ENCODE measurements at regions not wholly inside any gene's neighbourhood (a gene's known extent, or its start where the extent isn't known, plus 50 kb on each side); places are given as distances from the start of the nearest gene placed in this dataset.

- Histone ChIP-seq H3K36me3 (ENCODE audit: insufficient read depth, low read length) (no peaks in the 10 kb centered on the region), H3K9ac (ENCODE audit: low read depth, low read length) (no peak overlapping the region), H3K4me3 (ENCODE audit: low read depth in 1 of 2, low read length in 2 of 2) (no peak overlapping the region), H3K9me3 (ENCODE audit: insufficient read depth, low read length, severe bottlenecking) (no peaks in the 10 kb centered on the region), H4K20me1 (ENCODE audit: insufficient read depth, low read length) (no peaks in the 10 kb centered on the region), H3K27me3 (ENCODE audit: insufficient read depth, low read length, poor library complexity) (no peaks in the 10 kb centered on the region), H2AFZ (ENCODE audit: low read depth, low read length) (no peak overlapping the region), H3K79me2 (ENCODE audit: insufficient read depth, low read length) (no peaks in the 10 kb centered on the region), H3K4me2 (ENCODE audit: insufficient read depth, low read length) (no peak overlapping the region), H3K4me1 (ENCODE audit: insufficient read depth, low read length) (no peaks in the 10 kb centered on the region), H3K27ac (ENCODE audit: low read length) (no peak overlapping the region)
- no peak for ATAC-seq (ENCODE audit: insufficient read depth, low read depth)
- no peak for DNase-seq
- TF ChIP-seq CTCF (IDR thresholded peaks at IDR 0.05; ENCODE audit: borderline replicate concordance, extremely low read depth, low read length, poor library complexity, severe bottlenecking) = no peak
- TF ChIP-seq EZH2 (IDR thresholded peaks at IDR 0.05; ENCODE audit: borderline replicate concordance, low read depth, low read length, severe bottlenecking) = no peak
These were observed 273.8 kb upstream of the IRX4 start for GRCh38 chr5:2156358-2157059.

- Histone ChIP-seq H3K9ac (ENCODE audit: low read depth, low read length) (no peak overlapping the region), H2AFZ (ENCODE audit: low read depth, low read length) (no peak overlapping the region), H3K4me3 (ENCODE audit: low read depth in 1 of 2, low read length in 2 of 2) (no peak overlapping the region), H3K79me2 (ENCODE audit: insufficient read depth, low read length) (no peaks in the 10 kb centered on the region), H3K4me2 (ENCODE audit: insufficient read depth, low read length) (no peak overlapping the region), H3K27ac (ENCODE audit: low read length) (no peak overlapping the region), H3K4me1 (ENCODE audit: insufficient read depth, low read length) (no peaks in the 10 kb centered on the region), H4K20me1 (ENCODE audit: insufficient read depth, low read length) (no peaks in the 10 kb centered on the region), H3K36me3 (ENCODE audit: insufficient read depth, low read length) (no peaks in the 10 kb centered on the region), H3K27me3 (ENCODE audit: insufficient read depth, low read length, poor library complexity) (no peaks in the 10 kb centered on the region), H3K9me3 (ENCODE audit: insufficient read depth, low read length, severe bottlenecking) (no peaks in the 10 kb centered on the region)
- ATAC-seq (ENCODE audit: insufficient read depth, low read depth) (no peak), DNase-seq (no peak)
- TF ChIP-seq CTCF (IDR thresholded peaks at IDR 0.05; ENCODE audit: borderline replicate concordance, extremely low read depth, low read length, poor library complexity, severe bottlenecking) (no peak), EZH2 (IDR thresholded peaks at IDR 0.05; ENCODE audit: borderline replicate concordance, low read depth, low read length, severe bottlenecking) (no peak)
These were observed 272.8 kb upstream of the IRX4 start for GRCh38 chr5:2155556-2155955.

- H3K9ac ChIP-seq (ENCODE audit: low read depth, low read length) = no peak overlapping the region
- no peaks in the 10 kb centered on the region for H3K27me3 ChIP-seq (ENCODE audit: insufficient read depth, low read length, poor library complexity)
- DNase-seq = no peak
These were observed 271.1 kb upstream of the IRX4 start for GRCh38 chr5:2153802-2154201.

More at GRCh38 chr5:2153802-2154201, 271.1 kb upstream of the IRX4 start:
- H3K9me3 ChIP-seq (ENCODE audit: insufficient read depth, low read length, severe bottlenecking) = no peaks in the 10 kb centered on the region
- no peaks in the 10 kb centered on the region for H3K4me1 ChIP-seq (ENCODE audit: insufficient read depth, low read length)
- no peak overlapping the region for H2AFZ ChIP-seq (ENCODE audit: low read depth, low read length)
- no peak overlapping the region for H3K4me2 ChIP-seq (ENCODE audit: insufficient read depth, low read length)
- no peaks in the 10 kb centered on the region for H4K20me1 ChIP-seq (ENCODE audit: insufficient read depth, low read length)
- no peaks in the 10 kb centered on the region for H3K79me2 ChIP-seq (ENCODE audit: insufficient read depth, low read length)
- H3K27ac ChIP-seq (ENCODE audit: low read length) = no peak overlapping the region
- no peak overlapping the region for H3K4me3 ChIP-seq (ENCODE audit: low read depth in 1 of 2, low read length in 2 of 2)
- H3K36me3 ChIP-seq (ENCODE audit: insufficient read depth, low read length) = no peaks in the 10 kb centered on the region
- TF ChIP-seq EZH2 (IDR thresholded peaks at IDR 0.05; ENCODE audit: borderline replicate concordance, low read depth, low read length, severe bottlenecking) (no peak), CTCF (IDR thresholded peaks at IDR 0.05; ENCODE audit: borderline replicate concordance, extremely low read depth, low read length, poor library complexity, severe bottlenecking) (no peak)
- no peak for ATAC-seq (ENCODE audit: insufficient read depth, low read depth)

All from DND-41 (cell line).